GM19239 (cell line): ENCODE measurements at regions not wholly inside any gene's neighbourhood (a gene's known extent, or its start where the extent isn't known, plus 50 kb on each side); places are given as distances from the start of the nearest gene placed in this dataset.
A peak's percentile ranks its signal among the peaks of the same experiment; 100 is the strongest.
"Not testable (repeated sequence)": the region's sequence is repeated elsewhere in the genome, so short reads cannot be mapped to it uniquely, and the experiment has no call there.

Source experiments
- DNase-seq: peaks from one replicate; pipeline ENCODE4 v3.0.0; 2011; ENCODE audit warnings: low spot score; ENCODE audit not compliant: insufficient read length
- FAIRE-seq: peaks from 2 replicates; lab custom pipeline; 2011; peaks lifted over from hg19 to GRCh38; lab: Jason Lieb, UNC

- not testable (repeated sequence) for DNase-seq, FAIRE-seq
Measured at GRCh38 chr4:55696424-55696823, 60.3 kb upstream of the NMU start.

- FAIRE-seq (no peak), DNase-seq (no peak)
Measured at GRCh38 chr4:55706541-55706940, 70.4 kb upstream of the NMU start.

- DNase-seq (no peak), FAIRE-seq (no peak)
Measured at GRCh38 chr4:55707507-55707906, 71.4 kb upstream of the NMU start.

- FAIRE-seq, DNase-seq: not testable (repeated sequence)
Measured at GRCh38 chr4:55707991-55708390, 71.9 kb upstream of the NMU start.

GRCh38 chr4:55712835-55713234, 76.7 kb upstream of the NMU start:
- FAIRE-seq, DNase-seq: not testable (repeated sequence)

GRCh38 chr4:55721651-55722050, 85.6 kb upstream of the NMU start:
- DNase-seq (no peak), FAIRE-seq (no peak)

- FAIRE-seq (no peak), DNase-seq (no peak)
Measured at GRCh38 chr4:55722132-55722531, 86.0 kb upstream of the NMU start.

- no peak for DNase-seq
- FAIRE-seq, result no peak
Measured at GRCh38 chr4:55723403-55723802, 87.3 kb upstream of the NMU start.

GRCh38 chr4:55725057-55725456, 89.0 kb upstream of the NMU start:
- FAIRE-seq (no peak), DNase-seq (no peak)

GRCh38 chr4:55727746-55728145, 91.6 kb upstream of the NMU start:
- FAIRE-seq (no peak), DNase-seq (no peak)

GRCh38 chr4:55729351-55730279, 90.0 kb upstream of the EXOC1L start:
- no peak for FAIRE-seq
- no peak for DNase-seq

GRCh38 chr4:55730280-55730931, 89.2 kb upstream of the EXOC1L start:
- no peak for DNase-seq
- FAIRE-seq, result no peak

GRCh38 chr4:55731959-55732358, 87.6 kb upstream of the EXOC1L start:
- FAIRE-seq (no peak), DNase-seq (no peak)

- no peak for DNase-seq
- no peak for FAIRE-seq
Measured at GRCh38 chr4:55732864-55733263, 86.7 kb upstream of the EXOC1L start.

GRCh38 chr4:55733932-55734331, 85.7 kb upstream of the EXOC1L start:
- FAIRE-seq, result no peak
- no peak for DNase-seq

GRCh38 chr4:55736605-55737183, 82.9 kb upstream of the EXOC1L start:
- DNase-seq (no peak), FAIRE-seq (peak; percentile 64)

GRCh38 chr4:55742655-55743202, 76.9 kb upstream of the EXOC1L start:
- FAIRE-seq (no peak), DNase-seq (no peak)

GRCh38 chr4:55744369-55744768, 75.2 kb upstream of the EXOC1L start:
- FAIRE-seq (no peak), DNase-seq (no peak)

GRCh38 chr4:55745014-55745413, 74.6 kb upstream of the EXOC1L start:
- no peak for FAIRE-seq
- DNase-seq, result no peak

GRCh38 chr4:55747793-55748192, 71.8 kb upstream of the EXOC1L start:
- FAIRE-seq (no peak), DNase-seq (no peak)

GRCh38 chr4:55749666-55750065, 69.9 kb upstream of the EXOC1L start:
- no peak for DNase-seq

More at GRCh38 chr4:55749666-55750065, 69.9 kb upstream of the EXOC1L start:
- no peak for FAIRE-seq
